Osteocyte (in vitro differentiated cells): ENCODE measurements at regions not wholly inside any gene's neighbourhood (a gene's known extent, or its start where the extent isn't known, plus 50 kb on each side); places are given as distances from the start of the nearest gene placed in this dataset.
A peak's percentile ranks its signal among the peaks of the same experiment; 100 is the strongest.

ENCODE experiments used
- DNase-seq: peaks from one replicate; pipeline ENCODE4 v3.0.0; 2021; ENCODE audit warnings: mixed read lengths; ENCODE audit not compliant: unreplicated experiment; ENCODE audit errors: extremely low spot score
- H3K27ac Mint-ChIP-seq: one replicate; pipeline ENCODE4 v1.8.0; 2021; ENCODE audit warnings: mild to moderate bottlenecking, mixed read lengths; ENCODE audit not compliant: unreplicated experiment
- H3K27me3 Mint-ChIP-seq: one replicate; pipeline ENCODE4 v1.8.0; 2021; ENCODE audit warnings: mixed read lengths; ENCODE audit not compliant: unreplicated experiment
- H3K36me3 Mint-ChIP-seq: one replicate; pipeline ENCODE4 v1.8.0; 2021; ENCODE audit warnings: mixed read lengths; ENCODE audit not compliant: unreplicated experiment
- H3K4me1 Mint-ChIP-seq: one replicate; pipeline ENCODE4 v1.8.0; 2021; ENCODE audit warnings: mixed read lengths; ENCODE audit not compliant: unreplicated experiment
- H3K4me3 Mint-ChIP-seq: one replicate; pipeline ENCODE4 v1.8.0; 2021; ENCODE audit warnings: mild to moderate bottlenecking, moderate library complexity, mixed read lengths; ENCODE audit not compliant: unreplicated experiment
- H3K9me3 Mint-ChIP-seq: one replicate; pipeline ENCODE4 v1.8.0; 2021; ENCODE audit warnings: mixed read lengths; ENCODE audit not compliant: unreplicated experiment
- CTCF ChIP-seq: fragments of 200-600 bp; sonication (generic); IDR thresholded peaks from 2 replicates; pipeline ENCODE4 v1.5.0; 2021; ENCODE audit warnings: antibody characterized with exemption, mild to moderate bottlenecking, moderate library complexity

GRCh38 chr11:92550411-92550810, 325.8 kb downstream of the FAT3 start:
- no peak for DNase-seq
- no peaks in the 10 kb centered on the region for H3K27me3 Mint-ChIP-seq
- no peaks in the 10 kb centered on the region for H3K9me3 Mint-ChIP-seq
- H3K27ac Mint-ChIP-seq: no peak overlapping the region
- no peak for TF ChIP-seq CTCF
- H3K4me3 Mint-ChIP-seq: no peak overlapping the region
- H3K36me3 Mint-ChIP-seq: no peaks in the 10 kb centered on the region
- H3K4me1 Mint-ChIP-seq: peaks cover 5% of the 10 kb centered on the region

- H3K9me3 Mint-ChIP-seq: no peaks in the 10 kb centered on the region
- DNase-seq: no peak
- H3K4me3 Mint-ChIP-seq: no peak overlapping the region
- H3K27ac Mint-ChIP-seq: no peak overlapping the region
- H3K4me1 Mint-ChIP-seq: peaks cover 4% of the 10 kb centered on the region
- no peak for TF ChIP-seq CTCF
- no peaks in the 10 kb centered on the region for H3K36me3 Mint-ChIP-seq
- H3K27me3 Mint-ChIP-seq: no peaks in the 10 kb centered on the region
Observed at GRCh38 chr11:92550871-92551270, 326.3 kb downstream of the FAT3 start.

GRCh38 chr11:92552942-92553341, 328.3 kb downstream of the FAT3 start:
- Mint-ChIP-seq H3K4me1 (peaks cover 3% of the 10 kb centered on the region), H3K9me3 (no peaks in the 10 kb centered on the region), H3K27me3 (no peaks in the 10 kb centered on the region), H3K27ac (no peak overlapping the region), H3K36me3 (no peaks in the 10 kb centered on the region), H3K4me3 (no peak overlapping the region)
- no peak for DNase-seq
- TF ChIP-seq CTCF: peak; percentile 58

- Mint-ChIP-seq H3K4me3 (no peak overlapping the region), H3K27me3 (no peaks in the 10 kb centered on the region), H3K27ac (no peak overlapping the region), H3K36me3 (no peaks in the 10 kb centered on the region), H3K4me1 (peaks cover 6% of the 10 kb centered on the region), H3K9me3 (no peaks in the 10 kb centered on the region)
- no peak for DNase-seq
- TF ChIP-seq CTCF: no peak
Observed at GRCh38 chr11:92554688-92555087, 330.1 kb downstream of the FAT3 start.

- Mint-ChIP-seq H3K4me1 (peaks cover 17% of the 10 kb centered on the region), H3K27ac (no peak overlapping the region)
Observed at GRCh38 chr11:92556431-92556830, 331.8 kb downstream of the FAT3 start.

More at GRCh38 chr11:92556431-92556830, 331.8 kb downstream of the FAT3 start:
- no peaks in the 10 kb centered on the region for H3K27me3 Mint-ChIP-seq
- TF ChIP-seq CTCF: no peak
- no peak for DNase-seq
- no peaks in the 10 kb centered on the region for H3K9me3 Mint-ChIP-seq
- H3K4me3 Mint-ChIP-seq: no peak overlapping the region
- no peaks in the 10 kb centered on the region for H3K36me3 Mint-ChIP-seq
